BLaER1 treated with 17β-estradiol and CSF1 and Interleukin-3, amounts not matched to agents 10 nM and 100 nM (cell line): ENCODE measurements at regions not wholly inside any gene's neighbourhood (a gene's known extent, or its start where the extent isn't known, plus 50 kb on each side); places are given as distances from the start of the nearest gene placed in this dataset.

Experiments used
- H3K27ac ChIP-seq, 11 experiments: shearing (Covaris generic); formaldehyde crosslinking; 2 replicates each; pipeline ENCODE4 v1.8.1; 2022
- H3K27me3 ChIP-seq, 11 experiments: shearing (Covaris generic); formaldehyde crosslinking; 2 replicates each; pipeline ENCODE4 v1.8.1; 2022
- H3K36me3 ChIP-seq, 11 experiments: shearing (Covaris generic); formaldehyde crosslinking; 2 replicates each; pipeline ENCODE4 v1.8.1; 2022
- H3K4me1 ChIP-seq, 10 experiments: shearing (Covaris generic); formaldehyde crosslinking; 2 replicates each; pipeline ENCODE4 v1.8.1; 2022
- H3K4me2 ChIP-seq, 11 experiments: shearing (Covaris generic); formaldehyde crosslinking; 2 replicates each; pipeline ENCODE4 v1.8.1; 2022
- H3K4me3 ChIP-seq, 10 experiments: shearing (Covaris generic); formaldehyde crosslinking; 2 replicates each; pipeline ENCODE4 v1.8.1; 2022
- H3K9ac ChIP-seq, 11 experiments: shearing (Covaris generic); formaldehyde crosslinking; 2 replicates each; pipeline ENCODE4 v1.8.1; 2022
- H3K9me3 ChIP-seq, 11 experiments: shearing (Covaris generic); formaldehyde crosslinking; replicated peaks in 1 of 11; 2 replicates each; pipeline ENCODE4 v1.8.1; 2022
- H4K20me1 ChIP-seq, 11 experiments: shearing (Covaris generic); formaldehyde crosslinking; 2 replicates each; pipeline ENCODE4 v1.8.1; 2022
- Cebpa-rat ChIP-seq, 11 experiments: shearing (Covaris generic); IDR thresholded peaks; 2 replicates each; pipeline ENCODE4 v1.8.1; 2022

GRCh38 chr11:64443001-64443400 is 84.0 kb downstream of the RPS6KA4 start:
- H4K20me1 ChIP-seq = no peaks in the 10 kb centered on the region
- peaks cover 84 to 98% (median 94%) of the 10 kb centered on the region in 10 experiments for H3K4me1 ChIP-seq
- H3K36me3 ChIP-seq = no peaks in the 10 kb centered on the region
- H3K27me3 ChIP-seq = peaks cover 0 to 25% (median 0%) of the 10 kb centered on the region in 11 experiments; a peak in 4 of 22 replicates
- no peak for TF ChIP-seq Cebpa-rat (IDR thresholded peaks at IDR 0.05)
- 0 out of 22 replicates have a peak, but pooled peaks cover 0 to 4% (median 0%) of the 10 kb centered on the region in 11 experiments for H3K9me3 ChIP-seq
- peak overlapping the region in 2 of 11 experiments; percentile 3 to 47; a peak in 2 of 22 replicates for H3K9ac ChIP-seq
- H3K27ac ChIP-seq = no peak overlapping the region
- no peak overlapping the region for H3K4me3 ChIP-seq
- H3K4me2 ChIP-seq = peak overlapping the region; percentile 52 to 91 (median 82); a peak in 21 of 22 replicates

- no peak for TF ChIP-seq Cebpa-rat (IDR thresholded peaks at IDR 0.05)
- Histone ChIP-seq H3K27ac (no peak overlapping the region), H3K4me2 (peak overlapping the region in 10 of 11 experiments; percentile 36 to 91 (median 84); a peak in 21 of 22 replicates), H3K4me3 (no peak overlapping the region), H3K27me3 (peaks cover 0 to 11% (median 0%) of the 10 kb centered on the region in 11 experiments; a peak in 3 of 22 replicates), H3K36me3 (no peaks in the 10 kb centered on the region), H3K9ac (no peak overlapping the region), H3K9me3 (0 out of 22 replicates have a peak, but pooled peaks cover 0 to 4% (median 0%) of the 10 kb centered on the region in 11 experiments), H4K20me1 (no peaks in the 10 kb centered on the region), H3K4me1 (peaks cover 86 to 97% (median 92%) of the 10 kb centered on the region in 10 experiments)
These were observed 86.0 kb downstream of the RPS6KA4 start for GRCh38 chr11:64444838-64445441.

- H4K20me1 ChIP-seq = no peaks in the 10 kb centered on the region; a peak in 1 of 22 replicates
- no peaks in the 10 kb centered on the region for H3K36me3 ChIP-seq
- H3K27me3 ChIP-seq = peaks cover 0 to 11% (median 0%) of the 10 kb centered on the region in 11 experiments; a peak in 3 of 22 replicates
- no peak overlapping the region for H3K4me3 ChIP-seq
- H3K4me1 ChIP-seq = peaks cover 82 to 96% (median 91%) of the 10 kb centered on the region in 10 experiments
- H3K4me2 ChIP-seq = peak overlapping the region in 10 of 11 experiments; percentile 34 to 91 (median 84); a peak in 21 of 22 replicates
- peak overlapping the region in 1 of 11 experiments; percentile 3; a peak in 1 of 22 replicates for H3K27ac ChIP-seq
- H3K9me3 ChIP-seq = 0 out of 22 replicates have a peak, but pooled peaks cover 0 to 4% (median 0%) of the 10 kb centered on the region in 11 experiments
- no peak for TF ChIP-seq Cebpa-rat (IDR thresholded peaks at IDR 0.05)
- no peak overlapping the region for H3K9ac ChIP-seq
These were observed 86.7 kb downstream of the RPS6KA4 start for GRCh38 chr11:64445651-64446050.

GRCh38 chr11:64447831-64448598 is 89.1 kb downstream of the RPS6KA4 start:
- Histone ChIP-seq H3K9ac (peak overlapping the region; percentile 35 to 84 (median 78); a peak in 21 of 22 replicates), H3K27ac (peak overlapping the region; percentile 43 to 96 (median 89); a peak in 21 of 22 replicates), H4K20me1 (no peaks in the 10 kb centered on the region; a peak in 1 of 22 replicates), H3K27me3 (peaks cover 0 to 8% (median 0%) of the 10 kb centered on the region in 11 experiments; a peak in 3 of 22 replicates), H3K4me2 (peak overlapping the region; percentile 92 to 99 (median 98)), H3K9me3 (0 out of 22 replicates have a peak, but pooled peaks cover 0 to 4% (median 0%) of the 10 kb centered on the region in 11 experiments), H3K4me3 (peak overlapping the region; percentile 41 to 69 (median 54); a peak in 18 of 20 replicates), H3K36me3 (no peaks in the 10 kb centered on the region), H3K4me1 (peaks cover 59 to 79% (median 72%) of the 10 kb centered on the region in 10 experiments)
- peak in 3 of 11 experiments; percentile 36 to 61 (median 38); a peak in 3 of 22 replicates for TF ChIP-seq Cebpa-rat (IDR thresholded peaks at IDR 0.05)

GRCh38 chr11:64448599-64449380 is 89.8 kb downstream of the RPS6KA4 start:
- H3K36me3 ChIP-seq = no peaks in the 10 kb centered on the region
- peaks cover 0 to 1% (median 0%) of the 10 kb centered on the region in 11 experiments; a peak in 2 of 22 replicates for H3K27me3 ChIP-seq
- peaks cover 51 to 71% (median 64%) of the 10 kb centered on the region in 10 experiments for H3K4me1 ChIP-seq
- H3K27ac ChIP-seq = peak overlapping the region; percentile 43 to 96 (median 89); a peak in 21 of 22 replicates
- no peak for TF ChIP-seq Cebpa-rat (IDR thresholded peaks at IDR 0.05)
- H4K20me1 ChIP-seq = no peaks in the 10 kb centered on the region; a peak in 1 of 22 replicates
- H3K4me2 ChIP-seq = peak overlapping the region; percentile 92 to 99 (median 98)
- peak overlapping the region; percentile 41 to 69 (median 54) for H3K4me3 ChIP-seq
- 0 out of 22 replicates have a peak, but pooled peaks cover 0 to 4% (median 0%) of the 10 kb centered on the region in 11 experiments for H3K9me3 ChIP-seq
- H3K9ac ChIP-seq = peak overlapping the region; percentile 54 to 84 (median 78); a peak in 21 of 22 replicates

GRCh38 chr11:64449381-64450167 is 90.6 kb downstream of the RPS6KA4 start:
- Histone ChIP-seq H3K27me3 (no peaks in the 10 kb centered on the region; a peak in 1 of 22 replicates), H3K27ac (peak overlapping the region in 9 of 11 experiments; percentile 80 to 96 (median 92); a peak in 18 of 22 replicates), H4K20me1 (no peaks in the 10 kb centered on the region; a peak in 1 of 22 replicates), H3K4me1 (peaks cover 45 to 64% (median 57%) of the 10 kb centered on the region in 10 experiments), H3K4me3 (peak overlapping the region; percentile 41 to 69 (median 54)), H3K9ac (peak overlapping the region; percentile 54 to 84 (median 78); a peak in 20 of 22 replicates), H3K9me3 (0 out of 22 replicates have a peak, but pooled peaks cover 0 to 4% (median 0%) of the 10 kb centered on the region in 11 experiments), H3K4me2 (peak overlapping the region; percentile 92 to 99 (median 98)), H3K36me3 (no peaks in the 10 kb centered on the region)
- TF ChIP-seq Cebpa-rat (IDR thresholded peaks at IDR 0.05) = no peak

- no peaks in the 10 kb centered on the region for H3K36me3 ChIP-seq
- peaks cover 39 to 60% (median 51%) of the 10 kb centered on the region in 10 experiments for H3K4me1 ChIP-seq
- H3K27ac ChIP-seq = no peak overlapping the region
- 0 out of 22 replicates have a peak overlapping the region, but pooled peaks of 1 of the 11 experiments have one; percentile 53 for H3K9ac ChIP-seq
- H3K4me3 ChIP-seq = no peak overlapping the region; a peak in 1 of 20 replicates
- TF ChIP-seq Cebpa-rat (IDR thresholded peaks at IDR 0.05) = no peak
- peak overlapping the region in 10 of 11 experiments; percentile 92 to 99 (median 98); a peak in 20 of 22 replicates for H3K4me2 ChIP-seq
- 0 out of 22 replicates have a peak, but pooled peaks cover 0 to 1% (median 0%) of the 10 kb centered on the region in 11 experiments for H3K9me3 ChIP-seq
- no peaks in the 10 kb centered on the region; a peak in 1 of 22 replicates for H4K20me1 ChIP-seq
- H3K27me3 ChIP-seq = no peaks in the 10 kb centered on the region; a peak in 1 of 22 replicates
These were observed 91.2 kb downstream of the RPS6KA4 start for GRCh38 chr11:64450168-64450560.
